ENCODE measurements at regions not wholly inside any gene's neighbourhood (a gene's known extent, or its start where the extent isn't known, plus 50 kb on each side); places are given as distances from the start of the nearest gene placed in this dataset.

DNA sequence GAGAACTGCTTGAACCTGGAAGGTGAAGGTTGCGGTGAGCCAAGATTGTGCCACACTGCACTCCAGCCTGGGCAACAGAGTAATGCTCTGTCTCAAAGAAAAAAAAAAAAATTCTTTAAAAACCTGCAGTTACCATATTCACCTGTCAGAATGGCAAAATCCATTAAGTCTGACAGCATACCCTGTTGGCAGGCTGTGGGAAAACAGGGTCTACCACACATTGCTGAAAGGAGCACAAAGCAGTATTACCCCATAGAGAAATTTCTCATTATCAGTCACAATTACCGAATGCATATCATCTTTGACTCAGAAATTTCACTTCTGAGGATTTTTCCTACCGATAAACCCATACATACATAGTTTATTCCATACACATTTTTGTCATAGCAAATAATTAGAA is 264.1 kb upstream of the SLCO3A1 start:
- DNase-seq (ENCODE audit: low read depth in 2 of 2) = no peak
- Histone ChIP-seq H2AFZ (ENCODE audit: low read length) (no peak overlapping the region), H3K4me2 (ENCODE audit: extremely low read depth, insufficient read depth, low read length) (no peak overlapping the region), H3K79me2 (ENCODE audit: control insufficient read depth, insufficient read depth, low read length) (no peaks in the 10 kb centered on the region), H4K20me1 (ENCODE audit: control insufficient read depth, extremely low read depth, insufficient read depth, low read length) (no peaks in the 10 kb centered on the region), H3K27me3 (ENCODE audit: control insufficient read depth, insufficient read depth, low read length) (no peaks in the 10 kb centered on the region), H3K9me3 (ENCODE audit: control insufficient read depth, insufficient read depth, low read depth, low read length) (no peaks in the 10 kb centered on the region), H3K9ac (ENCODE audit: insufficient read depth, low read length) (no peak overlapping the region), H3K36me3 (ENCODE audit: control insufficient read depth, insufficient read depth, low read length) (no peaks in the 10 kb centered on the region), H3K4me3 (replicated peaks in 1 of 4; ENCODE audit: control extremely low read depth in 1 of 4, insufficient read depth in 1 of 4, low read depth in 3 of 4, low read length in 4 of 4) (no peak overlapping the region), H3K27ac (ENCODE audit: insufficient read depth, low read length) (no peak overlapping the region), H3K4me1 (ENCODE audit: control insufficient read depth, extremely low read depth, insufficient read depth, low read length) (no peaks in the 10 kb centered on the region)
- TF ChIP-seq EZH2 (IDR thresholded peaks at IDR 0.05; ENCODE audit: low read length, missing control alignments) = no peak
- TF ChIP-seq, protein P1, sequence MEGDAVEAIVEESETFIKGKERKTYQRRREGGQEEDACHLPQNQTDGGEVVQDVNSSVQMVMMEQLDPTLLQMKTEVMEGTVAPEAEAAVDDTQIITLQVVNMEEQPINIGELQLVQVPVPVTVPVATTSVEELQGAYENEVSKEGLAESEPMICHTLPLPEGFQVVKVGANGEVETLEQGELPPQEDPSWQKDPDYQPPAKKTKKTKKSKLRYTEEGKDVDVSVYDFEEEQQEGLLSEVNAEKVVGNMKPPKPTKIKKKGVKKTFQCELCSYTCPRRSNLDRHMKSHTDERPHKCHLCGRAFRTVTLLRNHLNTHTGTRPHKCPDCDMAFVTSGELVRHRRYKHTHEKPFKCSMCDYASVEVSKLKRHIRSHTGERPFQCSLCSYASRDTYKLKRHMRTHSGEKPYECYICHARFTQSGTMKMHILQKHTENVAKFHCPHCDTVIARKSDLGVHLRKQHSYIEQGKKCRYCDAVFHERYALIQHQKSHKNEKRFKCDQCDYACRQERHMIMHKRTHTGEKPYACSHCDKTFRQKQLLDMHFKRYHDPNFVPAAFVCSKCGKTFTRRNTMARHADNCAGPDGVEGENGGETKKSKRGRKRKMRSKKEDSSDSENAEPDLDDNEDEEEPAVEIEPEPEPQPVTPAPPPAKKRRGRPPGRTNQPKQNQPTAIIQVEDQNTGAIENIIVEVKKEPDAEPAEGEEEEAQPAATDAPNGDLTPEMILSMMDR (conservative IDR thresholded peaks at IDR 0.05 in 1 of 2, IDR thresholded peaks at IDR 0.05 in 1 of 2; ENCODE audit: low read depth in 1 of 2, low read length in 2 of 2) = no peak

DNA sequence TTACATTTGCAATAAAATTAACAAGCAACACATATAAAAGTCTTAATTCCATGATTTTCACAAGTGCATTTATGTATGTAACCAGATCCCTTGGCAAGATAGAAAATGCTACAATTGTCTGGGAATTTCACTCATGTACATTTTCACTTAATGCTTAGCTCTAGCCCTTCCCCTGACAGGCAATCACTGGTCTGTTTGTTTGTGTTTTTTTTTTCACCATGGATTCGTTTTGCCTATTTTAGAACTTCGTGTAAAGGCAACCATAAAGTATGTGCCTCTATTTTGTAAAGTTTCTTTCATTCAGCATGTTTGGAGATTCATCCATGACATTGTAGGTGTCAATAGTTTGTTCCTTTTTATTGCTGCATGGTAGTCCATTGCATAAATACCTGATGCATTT is 260.9 kb upstream of the SLCO3A1 start:
- Histone ChIP-seq H3K4me1 (ENCODE audit: control insufficient read depth, extremely low read depth, insufficient read depth, low read length) (no peaks in the 10 kb centered on the region), H3K9me3 (ENCODE audit: control insufficient read depth, insufficient read depth, low read depth, low read length) (no peaks in the 10 kb centered on the region), H3K36me3 (ENCODE audit: control insufficient read depth, insufficient read depth, low read length) (no peaks in the 10 kb centered on the region), H3K9ac (ENCODE audit: insufficient read depth, low read length) (no peak overlapping the region), H2AFZ (ENCODE audit: low read length) (no peak overlapping the region), H3K79me2 (ENCODE audit: control insufficient read depth, insufficient read depth, low read length) (no peaks in the 10 kb centered on the region), H4K20me1 (ENCODE audit: control insufficient read depth, extremely low read depth, insufficient read depth, low read length) (no peaks in the 10 kb centered on the region), H3K4me3 (replicated peaks in 1 of 4; ENCODE audit: control extremely low read depth in 1 of 4, insufficient read depth in 1 of 4, low read depth in 3 of 4, low read length in 4 of 4) (no peak overlapping the region), H3K27me3 (ENCODE audit: control insufficient read depth, insufficient read depth, low read length) (no peaks in the 10 kb centered on the region), H3K27ac (ENCODE audit: insufficient read depth, low read length) (no peak overlapping the region), H3K4me2 (ENCODE audit: extremely low read depth, insufficient read depth, low read length) (peak overlapping the region; percentile 15)
- TF ChIP-seq EZH2 (IDR thresholded peaks at IDR 0.05; ENCODE audit: low read length, missing control alignments) = no peak
- TF ChIP-seq, protein P1 (conservative IDR thresholded peaks at IDR 0.05 in 1 of 2, IDR thresholded peaks at IDR 0.05 in 1 of 2; ENCODE audit: low read depth in 1 of 2, low read length in 2 of 2) = no peak
- DNase-seq (ENCODE audit: low read depth in 2 of 2) = no peak

GRCh38 chr15:91593067-91593466 is 260.4 kb upstream of the SLCO3A1 start:
- H3K27ac ChIP-seq (ENCODE audit: insufficient read depth, low read length) = no peak overlapping the region
- no peak overlapping the region for H3K9ac ChIP-seq (ENCODE audit: insufficient read depth, low read length)
- H3K4me1 ChIP-seq (ENCODE audit: control insufficient read depth, extremely low read depth, insufficient read depth, low read length) = no peaks in the 10 kb centered on the region
- no peak overlapping the region for H3K4me3 ChIP-seq (replicated peaks in 1 of 4; ENCODE audit: control extremely low read depth in 1 of 4, insufficient read depth in 1 of 4, low read depth in 3 of 4, low read length in 4 of 4)
- no peaks in the 10 kb centered on the region for H4K20me1 ChIP-seq (ENCODE audit: control insufficient read depth, extremely low read depth, insufficient read depth, low read length)
- TF ChIP-seq, protein P1 (conservative IDR thresholded peaks at IDR 0.05 in 1 of 2, IDR thresholded peaks at IDR 0.05 in 1 of 2; ENCODE audit: low read depth in 1 of 2, low read length in 2 of 2) = no peak
- no peak for TF ChIP-seq EZH2 (IDR thresholded peaks at IDR 0.05; ENCODE audit: low read length, missing control alignments)
- H2AFZ ChIP-seq (ENCODE audit: low read length) = no peak overlapping the region
- no peaks in the 10 kb centered on the region for H3K27me3 ChIP-seq (ENCODE audit: control insufficient read depth, insufficient read depth, low read length)
- DNase-seq (ENCODE audit: low read depth in 2 of 2) = peak; percentile 59 to 74
- H3K79me2 ChIP-seq (ENCODE audit: control insufficient read depth, insufficient read depth, low read length) = no peaks in the 10 kb centered on the region
- H3K4me2 ChIP-seq (ENCODE audit: extremely low read depth, insufficient read depth, low read length) = peak overlapping the region; percentile 15
- no peaks in the 10 kb centered on the region for H3K9me3 ChIP-seq (ENCODE audit: control insufficient read depth, insufficient read depth, low read depth, low read length)
- no peaks in the 10 kb centered on the region for H3K36me3 ChIP-seq (ENCODE audit: control insufficient read depth, insufficient read depth, low read length)
